ENCODE measurements at regions not wholly inside any gene's neighbourhood (a gene's known extent, or its start where the extent isn't known, plus 50 kb on each side); places are given as distances from the start of the nearest gene placed in this dataset.
"Not testable (repeated sequence)": the region's sequence is repeated elsewhere in the genome, so short reads cannot be mapped to it uniquely, and the experiment has no call there.

- not testable (repeated sequence) for DNase-seq
Observed at GRCh38 chr7:76971201-76971600, 61.0 kb downstream of the SPDYE17 start.

- DNase-seq: not testable (repeated sequence)
Observed at GRCh38 chr7:76969892-76970291, 62.3 kb downstream of the SPDYE17 start.

- DNase-seq: not testable (repeated sequence)
Observed at GRCh38 chr7:76965731-76966548, 66.2 kb downstream of the SPDYE17 start.

- not testable (repeated sequence) for DNase-seq
Observed at GRCh38 chr7:76964050-76964449, 68.1 kb downstream of the SPDYE17 start.

- not testable (repeated sequence) for DNase-seq
Observed at GRCh38 chr7:76963061-76963460, 69.1 kb downstream of the SPDYE17 start.

GRCh38 chr7:76960400-76960986 lies 71.7 kb downstream of the SPDYE17 start:
- not testable (repeated sequence) for DNase-seq

- not testable (repeated sequence) for DNase-seq
Observed at GRCh38 chr7:76959573-76960399, 72.4 kb downstream of the SPDYE17 start.

- not testable (repeated sequence) for DNase-seq
Observed at GRCh38 chr7:76956531-76956930, 75.6 kb downstream of the SPDYE17 start.

- not testable (repeated sequence) for DNase-seq
Observed at GRCh38 chr7:76955124-76955523, 77.0 kb downstream of the SPDYE17 start.

- not testable (repeated sequence) for DNase-seq
Observed at GRCh38 chr7:76944603-76945002, 87.6 kb downstream of the SPDYE17 start.

- DNase-seq: not testable (repeated sequence)
Observed at GRCh38 chr7:76941809-76942765, 90.1 kb downstream of the SPDYE17 start.

- DNase-seq: not testable (repeated sequence)
Observed at GRCh38 chr7:76937781-76938180, 94.4 kb downstream of the SPDYE17 start.

GRCh38 chr7:76937330-76937729 lies 94.8 kb downstream of the SPDYE17 start:
- not testable (repeated sequence) for DNase-seq

GRCh38 chr7:76936346-76936745 lies 95.8 kb downstream of the SPDYE17 start:
- DNase-seq: not testable (repeated sequence)

GRCh38 chr7:76934711-76935110 lies 97.5 kb downstream of the SPDYE17 start:
- DNase-seq: not testable (repeated sequence)

GRCh38 chr7:76932957-76933356 lies 99.2 kb downstream of the SPDYE17 start:
- not testable (repeated sequence) for DNase-seq

- not testable (repeated sequence) for DNase-seq
Observed at GRCh38 chr7:76931441-76931840, 100.7 kb downstream of the SPDYE17 start.

- DNase-seq: not testable (repeated sequence)
Observed at GRCh38 chr7:76930416-76930815, 101.7 kb downstream of the SPDYE17 start.

- DNase-seq: not testable (repeated sequence)
Observed at GRCh38 chr7:76928751-76929150, 103.4 kb downstream of the SPDYE17 start.

- not testable (repeated sequence) for DNase-seq
Observed at GRCh38 chr7:76927741-76928393, 104.3 kb downstream of the SPDYE17 start.

GRCh38 chr7:76926416-76926815 lies 105.7 kb downstream of the SPDYE17 start:
- not testable (repeated sequence) for DNase-seq

Data from kidney glomerular epithelial cell (primary cell).